Right lobe of liver (tissue), 6 donors: ENCODE measurements at regions not wholly inside any gene's neighbourhood (a gene's known extent, or its start where the extent isn't known, plus 50 kb on each side); places are given as distances from the start of the nearest gene placed in this dataset.

Experiments used
- ATAC-seq, 4 donors: fragments of 200-7000 bp; cut with Tn5 transposase; one replicate each; pipeline ENCODE4 v1.9.1; 2020; ENCODE audit warnings: mild to moderate bottlenecking in 4 of 4, moderate library complexity in 4 of 4
- DNase-seq, 3 donors: peaks; one replicate each; pipeline ENCODE4 v3.0.0-alpha.2; 2020
- H3K27ac ChIP-seq, 3 donors: fragments of 200-600 bp; one replicate each; pipeline ENCODE4 v1.8.0; 2022
- H3K27me3 ChIP-seq, 2 donors: fragments of 200-600 bp; one replicate each; pipeline ENCODE4 v1.8.0; 2022
- H3K36me3 ChIP-seq, 4 donors: fragments of 200-600 bp; sonication (generic) in 1 of 4; one replicate each; pipeline versions ENCODE4 v1.5.1 to v1.8.0; 2017 to 2022; ENCODE audit warnings: control low read depth in 1 of 4
- H3K4me1 ChIP-seq, 4 donors: fragments of 200-600 bp; sonication (generic) in 1 of 4; one replicate each; pipeline versions ENCODE4 v1.5.1 to v1.8.0; 2017 to 2022; ENCODE audit warnings: control low read depth in 1 of 4
- H3K4me3 ChIP-seq, 3 donors: fragments of 200-600 bp; one replicate each; pipeline ENCODE4 v1.8.0; 2022
- H3K9me3 ChIP-seq, 4 donors: fragments of 200-600 bp; sonication (generic) in 1 of 4; one replicate each; pipeline versions ENCODE4 v1.5.1 to v1.8.0; 2017 to 2022; ENCODE audit warnings: control low read depth in 1 of 4
- POLR2A ChIP-seq: fragments of 450-650 bp; IDR thresholded peaks from one replicate; pipeline ENCODE4 v1.6.1; 2017; ENCODE audit warnings: antibody characterized with exemption, mild to moderate bottlenecking
- WGBS: methylation state at CpG from one replicate; pipeline ENCODE4 v1.1.6; 2018; ENCODE audit warnings: low coverage, low lambda C conversion rate; ENCODE audit not compliant: insufficient coverage; ENCODE audit errors: missing lambda C conversion rate; 5-methylcytosine and 5-hydroxymethylcytosine counted together
- intact Hi-C, 2 donors: fragments of 100-400 bp; cut with DNase I; formaldehyde crosslinking; loops; one replicate each; pipeline versions ENCODE4 v1.11.2 to v1.14.1; 2022
- TF ChIP-seq, protein P1 (sequence below), 4 donors: fragments of 200-600 bp in 3 of 4; fragments of 450-650 bp in 1 of 4; IDR thresholded peaks; one replicate each; pipeline versions ENCODE4 v1.5.1 to v1.8.0; 2016 to 2022; ENCODE audit warnings: antibody characterized with exemption in 4 of 4, mild to moderate bottlenecking in 2 of 4
- donor health status: DM: no; HTN: yes; CAD: no.
- donor health status: DM: no; HTN: no; CAD: no.
- donor health status: DM: no; HTN: no; CAD: no.
- donor health status: DM: no; HTN: yes; CAD: no.
- donor health status: DM: no; HTN: yes; CAD: no.

DNA sequence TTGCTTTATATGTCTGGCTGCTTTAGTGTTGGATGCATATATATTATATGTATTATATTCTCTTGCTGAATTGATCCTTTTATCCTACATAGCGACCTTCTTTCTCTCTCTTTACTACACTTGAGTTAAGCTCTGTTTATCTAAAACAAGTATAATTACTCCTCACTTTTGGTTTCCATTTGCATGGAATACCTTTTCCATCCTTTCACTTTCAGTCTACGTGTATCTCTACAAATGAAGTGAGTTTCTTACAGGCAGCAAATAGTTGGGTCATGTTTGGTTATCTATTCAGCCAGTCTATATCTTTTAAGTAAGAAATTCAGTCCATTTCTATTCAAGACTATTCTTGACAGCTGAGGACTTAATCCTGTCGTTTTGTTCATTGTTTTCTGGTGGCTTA lies 167.5 kb upstream of the USP38 start:
- intact Hi-C loops: no loop called here
- no peak for TF ChIP-seq POLR2A
- TF ChIP-seq, protein P1, sequence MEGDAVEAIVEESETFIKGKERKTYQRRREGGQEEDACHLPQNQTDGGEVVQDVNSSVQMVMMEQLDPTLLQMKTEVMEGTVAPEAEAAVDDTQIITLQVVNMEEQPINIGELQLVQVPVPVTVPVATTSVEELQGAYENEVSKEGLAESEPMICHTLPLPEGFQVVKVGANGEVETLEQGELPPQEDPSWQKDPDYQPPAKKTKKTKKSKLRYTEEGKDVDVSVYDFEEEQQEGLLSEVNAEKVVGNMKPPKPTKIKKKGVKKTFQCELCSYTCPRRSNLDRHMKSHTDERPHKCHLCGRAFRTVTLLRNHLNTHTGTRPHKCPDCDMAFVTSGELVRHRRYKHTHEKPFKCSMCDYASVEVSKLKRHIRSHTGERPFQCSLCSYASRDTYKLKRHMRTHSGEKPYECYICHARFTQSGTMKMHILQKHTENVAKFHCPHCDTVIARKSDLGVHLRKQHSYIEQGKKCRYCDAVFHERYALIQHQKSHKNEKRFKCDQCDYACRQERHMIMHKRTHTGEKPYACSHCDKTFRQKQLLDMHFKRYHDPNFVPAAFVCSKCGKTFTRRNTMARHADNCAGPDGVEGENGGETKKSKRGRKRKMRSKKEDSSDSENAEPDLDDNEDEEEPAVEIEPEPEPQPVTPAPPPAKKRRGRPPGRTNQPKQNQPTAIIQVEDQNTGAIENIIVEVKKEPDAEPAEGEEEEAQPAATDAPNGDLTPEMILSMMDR (IDR thresholded peaks at IDR 0.05): no peak
- Histone ChIP-seq H3K27me3 (no peaks in the 10 kb centered on the region), H3K36me3 (no peaks in the 10 kb centered on the region), H3K4me3 (no peak overlapping the region), H3K27ac (no peak overlapping the region), H3K9me3 (no peaks in the 10 kb centered on the region), H3K4me1 (no peaks in the 10 kb centered on the region)
- ATAC-seq (peak in 1 of 4 donors; percentile 55), DNase-seq (no peak)
- WGBS: 15% methylated on average over 3 of the region's 3 CpGs

DNA sequence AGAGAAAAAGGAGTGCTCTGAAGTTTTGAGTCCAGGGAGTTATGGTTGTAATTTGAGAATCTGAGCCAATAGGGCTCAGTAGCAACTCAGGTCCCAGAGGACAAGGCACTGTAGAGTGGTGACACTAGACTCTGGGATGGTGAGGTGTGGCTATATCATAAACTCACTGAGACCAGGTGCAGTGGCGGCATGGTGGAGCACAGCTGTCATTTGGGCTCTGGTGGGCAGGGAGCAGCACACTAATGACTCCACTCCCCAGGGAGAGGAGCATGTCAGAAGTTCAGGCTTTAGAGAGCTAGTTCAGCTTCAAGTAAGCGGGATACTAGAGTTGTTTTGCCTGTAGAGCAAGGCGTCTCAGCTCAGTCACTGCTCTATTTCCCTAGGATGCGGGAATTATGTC lies 165.4 kb upstream of the USP38 start:
- intact Hi-C loops: no loop called here
- no peaks in the 10 kb centered on the region for H3K36me3 ChIP-seq
- ATAC-seq: no peak
- DNase-seq: no peak
- no peak overlapping the region for H3K27ac ChIP-seq
- WGBS: 80% methylated on average over 2 of the region's 4 CpGs
- H3K27me3 ChIP-seq: no peaks in the 10 kb centered on the region
- no peaks in the 10 kb centered on the region for H3K9me3 ChIP-seq
- TF ChIP-seq POLR2A: no peak
- TF ChIP-seq, protein P1 (IDR thresholded peaks at IDR 0.05): no peak
- H3K4me1 ChIP-seq: no peaks in the 10 kb centered on the region
- H3K4me3 ChIP-seq: no peak overlapping the region

DNA sequence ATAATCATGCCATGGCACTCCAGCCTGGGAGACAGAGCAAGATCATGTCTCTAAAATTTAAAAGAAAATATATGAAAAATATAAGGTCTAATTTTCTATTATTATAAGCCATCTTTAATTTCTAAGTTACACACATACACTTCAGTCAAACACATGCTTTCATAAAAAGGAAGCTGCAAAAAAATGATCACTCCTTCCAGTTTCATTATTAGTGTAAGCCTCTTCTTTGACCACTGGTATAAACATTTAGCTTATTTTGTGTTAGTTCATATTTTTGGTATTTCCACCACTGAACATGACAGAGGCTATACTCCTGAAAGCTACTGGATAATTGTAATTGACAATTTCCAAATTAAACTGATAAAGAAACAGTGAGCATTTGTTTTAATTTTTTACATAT lies 163.3 kb upstream of the USP38 start:
- intact Hi-C loops: no loop called here
- Histone ChIP-seq H3K27me3 (no peaks in the 10 kb centered on the region), H3K4me3 (no peak overlapping the region), H3K27ac (no peak overlapping the region), H3K9me3 (no peaks in the 10 kb centered on the region), H3K4me1 (no peaks in the 10 kb centered on the region), H3K36me3 (no peaks in the 10 kb centered on the region)
- ATAC-seq (peak in 2 of 4 donors; percentile 28 to 46), DNase-seq (no peak)
- TF ChIP-seq POLR2A: no peak
- TF ChIP-seq, protein P1 (IDR thresholded peaks at IDR 0.05): no peak

DNA sequence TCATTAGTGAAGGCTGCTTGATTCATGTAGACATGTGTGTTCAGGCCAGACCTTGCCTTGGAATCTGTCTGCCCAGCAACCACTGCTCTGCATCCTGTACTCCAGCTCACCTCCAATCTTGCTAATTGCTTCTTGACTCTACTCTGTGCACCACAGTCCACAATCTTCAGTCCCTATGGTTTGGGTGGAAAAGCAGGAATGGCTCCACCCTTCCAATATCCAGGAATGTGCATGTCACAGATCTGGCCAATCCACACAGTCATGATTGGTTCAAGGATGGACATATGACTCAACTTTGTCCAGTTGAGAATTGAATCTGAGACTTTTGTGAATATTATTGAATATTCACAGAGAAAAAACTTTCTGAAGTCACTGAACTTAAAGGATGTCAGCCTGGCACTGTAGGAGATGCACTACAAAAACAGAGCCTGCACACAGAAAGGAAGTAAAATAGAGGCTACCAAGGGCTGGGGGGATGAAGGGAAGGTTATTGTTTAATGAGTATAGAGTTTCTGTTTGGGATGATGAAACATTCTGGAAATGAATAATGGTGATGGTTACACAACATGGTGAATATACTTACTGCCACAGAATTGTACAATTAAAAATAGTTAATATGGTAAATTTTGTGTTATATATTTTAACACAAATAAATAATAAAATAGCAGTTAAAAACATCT lies 161.3 kb upstream of the USP38 start:
- ATAC-seq (no peak), DNase-seq (no peak)
- Histone ChIP-seq H3K4me1 (no peaks in the 10 kb centered on the region), H3K9me3 (no peaks in the 10 kb centered on the region), H3K27me3 (no peaks in the 10 kb centered on the region), H3K36me3 (no peaks in the 10 kb centered on the region), H3K27ac (no peak overlapping the region), H3K4me3 (no peak overlapping the region)
- no peak for TF ChIP-seq POLR2A
- TF ChIP-seq, protein P1 (IDR thresholded peaks at IDR 0.05): no peak
- intact Hi-C loops: no loop called here
